Ovary (tissue), 7 donors: ENCODE measurements at regions not wholly inside any gene's neighbourhood (a gene's known extent, or its start where the extent isn't known, plus 50 kb on each side); places are given as distances from the start of the nearest gene placed in this dataset.

Source experiments
- DNase-seq, 5 donors: peaks; one replicate each; pipeline ENCODE4 v3.0.0-alpha.2; 2019 to 2020
- H3K27ac ChIP-seq, 2 donors: fragments of 200-600 bp; one replicate each; pipeline versions ENCODE4 v1.5.1 to v1.8.0; 2019 to 2022
- H3K27me3 ChIP-seq: fragments of 200-600 bp; one replicate; pipeline ENCODE4 v1.8.0; 2022
- H3K36me3 ChIP-seq: fragments of 200-600 bp; sonication (generic); one replicate; pipeline ENCODE4 v1.5.1; 2019
- H3K4me1 ChIP-seq: one replicate; pipeline ENCODE4 v1.8.1; 2013; ENCODE audit warnings: mild to moderate bottlenecking, moderate library complexity; ENCODE audit not compliant: insufficient read depth
- H3K4me3 ChIP-seq: fragments of 200-600 bp; sonication (generic); one replicate; pipeline ENCODE4 v1.5.1; 2017
- H3K9me3 ChIP-seq, 2 donors: fragments of 200-600 bp in 1 of 2; sonication (generic) in 1 of 2; one replicate each; pipeline versions ENCODE4 v1.5.1 to v1.8.1; 2013 to 2019; ENCODE audit warnings: mild to moderate bottlenecking in 1 of 2, moderate library complexity in 1 of 2
- CTCF ChIP-seq, 3 donors: fragments of 450-650 bp in 2 of 3; fragments of 200-600 bp in 1 of 3; IDR thresholded peaks; one replicate each; pipeline versions ENCODE4 v1.5.1 to v1.8.0; 2016 to 2022; ENCODE audit warnings: antibody characterized with exemption in 3 of 3, mild to moderate bottlenecking in 1 of 3
- EP300 ChIP-seq: sonication (generic); formaldehyde crosslinking; IDR thresholded peaks from one replicate; pipeline ENCODE4 v1.6.1; 2017; ENCODE audit warnings: antibody characterized with exemption
- POLR2A ChIP-seq: fragments of 450-650 bp; IDR thresholded peaks from one replicate; pipeline ENCODE4 v1.6.1; 2017; ENCODE audit warnings: antibody characterized with exemption, mild to moderate bottlenecking, moderate library complexity
- WGBS, 3 donors: extraction: QIAGEN DNeasy Blood & Tissue Kit in 1 of 3; methylation state at CpG; one replicate each; pipeline versions ENCODE4 v1.1.5 to v1.1.7; 2013 to 2017; 5-methylcytosine and 5-hydroxymethylcytosine counted together
- intact Hi-C, 4 donors: fragments of 100-400 bp; cut with DNase I; formaldehyde crosslinking; loops; one replicate each; pipeline versions ENCODE4 v1.11.0 to v1.15.1; 2022 to 2023
- donor health status: DM: no; HTN: no; CAD: no; lungs with moderate emphysema.
- donor health status: DM: no; HTN: no; CAD: no.
- donor health status: Bipolar disorder and iron deficiency.
- donor health status: DM: no; HTN: no; CAD: no.
- donor health status: DM: yes; HTN: yes; CAD: no.

- Histone ChIP-seq H3K36me3 (no peaks in the 10 kb centered on the region), H3K4me1 (peaks cover 2% of the 10 kb centered on the region), H3K27ac (no peak overlapping the region), H3K9me3 (no peaks in the 10 kb centered on the region), H3K4me3 (no peak overlapping the region), H3K27me3 (no peaks in the 10 kb centered on the region)
- no peak for TF ChIP-seq POLR2A
- TF ChIP-seq EP300 = no peak
- TF ChIP-seq CTCF (IDR thresholded peaks at IDR 0.05) = no peak
- intact Hi-C loops = no loop called here
- no peak for DNase-seq
- 25 to 30% (median 28%) methylated on average over 4 of the region's 4 CpGs for WGBS, 3 donors
Observed at GRCh38 chr20:48238326-48238725, 453.0 kb upstream of the SULF2 start.

- Histone ChIP-seq H3K27me3 (no peaks in the 10 kb centered on the region), H3K4me1 (peaks cover 2% of the 10 kb centered on the region), H3K36me3 (no peaks in the 10 kb centered on the region), H3K27ac (no peak overlapping the region), H3K9me3 (no peaks in the 10 kb centered on the region), H3K4me3 (no peak overlapping the region)
- TF ChIP-seq CTCF (IDR thresholded peaks at IDR 0.05) (no peak), EP300 (no peak), POLR2A (no peak)
- 57 to 73% (median 66%) methylated on average over 10 of the region's 10 CpGs for WGBS, 3 donors
- intact Hi-C loops = no loop called here
- no peak for DNase-seq
Observed at GRCh38 chr20:48236000-48236970, 451.0 kb upstream of the SULF2 start.

GRCh38 chr20:48234951-48235350 lies 449.7 kb upstream of the SULF2 start:
- Histone ChIP-seq H3K27ac (no peak overlapping the region), H3K4me3 (no peak overlapping the region), H3K36me3 (no peaks in the 10 kb centered on the region), H3K9me3 (no peaks in the 10 kb centered on the region), H3K27me3 (no peaks in the 10 kb centered on the region), H3K4me1 (peaks cover 2% of the 10 kb centered on the region)
- intact Hi-C loops = no loop called here
- TF ChIP-seq EP300 = no peak
- TF ChIP-seq POLR2A = no peak
- no peak for TF ChIP-seq CTCF (IDR thresholded peaks at IDR 0.05)
- 85 to 96% (median 96%) methylated on average over 6 of the region's 6 CpGs for WGBS, 3 donors
- no peak for DNase-seq

GRCh38 chr20:48231253-48231930 lies 446.1 kb upstream of the SULF2 start:
- no peak for TF ChIP-seq POLR2A
- TF ChIP-seq EP300 = no peak
- TF ChIP-seq CTCF (IDR thresholded peaks at IDR 0.05) = no peak
- no peak overlapping the region for H3K27ac ChIP-seq
- no peak overlapping the region for H3K4me3 ChIP-seq
- no peaks in the 10 kb centered on the region for H3K27me3 ChIP-seq
- no peaks in the 10 kb centered on the region for H3K36me3 ChIP-seq
- no peaks in the 10 kb centered on the region for H3K4me1 ChIP-seq
- intact Hi-C loops = no loop called here
- H3K9me3 ChIP-seq = no peaks in the 10 kb centered on the region
- peak in 1 of 5 donors; percentile 14 for DNase-seq
- 81 to 94% (median 90%) methylated on average over 4 of the region's 4 CpGs for WGBS, 3 donors
